ENCODE measurements at regions not wholly inside any gene's neighbourhood (a gene's known extent, or its start where the extent isn't known, plus 50 kb on each side); places are given as distances from the start of the nearest gene placed in this dataset.

DNA sequence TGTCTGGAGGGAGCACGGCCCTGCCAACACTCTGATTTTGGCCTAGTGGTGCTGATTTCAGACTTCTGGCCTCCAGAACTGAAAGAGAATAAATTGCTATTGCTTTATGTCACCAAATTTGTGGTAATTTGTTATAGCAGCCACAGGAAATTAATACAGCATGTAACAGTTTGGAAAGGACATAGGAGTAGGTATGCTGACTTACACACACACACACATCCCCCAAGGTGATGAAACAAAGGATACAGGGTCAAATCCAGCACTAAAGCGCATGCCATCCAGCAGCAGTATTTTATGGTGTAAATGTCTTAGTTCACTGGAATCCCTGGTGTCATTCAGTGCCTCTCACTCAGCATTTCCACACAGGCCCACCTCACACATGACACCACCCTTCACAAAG, 72.2 kb upstream of the MAN1A2 start:
- no peak for TF ChIP-seq MAZ (IDR thresholded peaks at IDR 0.05; ENCODE audit: borderline replicate concordance, low read depth, low read length)
- no peak for TF ChIP-seq RCOR1 (IDR thresholded peaks at IDR 0.05; ENCODE audit: insufficient replicate concordance, low read length)
- no peak for TF ChIP-seq NFE2L2 (IDR thresholded peaks at IDR 0.05; ENCODE audit: low read depth, low read length)
- TF ChIP-seq MXI1 (IDR thresholded peaks at IDR 0.05; ENCODE audit: borderline replicate concordance, low read depth, low read length): no peak
- TF ChIP-seq BHLHE40 (IDR thresholded peaks at IDR 0.05; ENCODE audit: low read depth, low read length): no peak
- TF ChIP-seq MAFK (IDR thresholded peaks at IDR 0.05; ENCODE audit: low read depth, low read length): no peak
- TF ChIP-seq RFX5 (IDR thresholded peaks at IDR 0.05; ENCODE audit: low read depth, low read length): no peak
- no peak for TF ChIP-seq CEBPB (IDR thresholded peaks at IDR 0.05; ENCODE audit: low read depth, low read length)
- TF ChIP-seq, protein P1, sequence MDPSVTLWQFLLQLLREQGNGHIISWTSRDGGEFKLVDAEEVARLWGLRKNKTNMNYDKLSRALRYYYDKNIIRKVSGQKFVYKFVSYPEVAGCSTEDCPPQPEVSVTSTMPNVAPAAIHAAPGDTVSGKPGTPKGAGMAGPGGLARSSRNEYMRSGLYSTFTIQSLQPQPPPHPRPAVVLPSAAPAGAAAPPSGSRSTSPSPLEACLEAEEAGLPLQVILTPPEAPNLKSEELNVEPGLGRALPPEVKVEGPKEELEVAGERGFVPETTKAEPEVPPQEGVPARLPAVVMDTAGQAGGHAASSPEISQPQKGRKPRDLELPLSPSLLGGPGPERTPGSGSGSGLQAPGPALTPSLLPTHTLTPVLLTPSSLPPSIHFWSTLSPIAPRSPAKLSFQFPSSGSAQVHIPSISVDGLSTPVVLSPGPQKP (IDR thresholded peaks at IDR 0.05; ENCODE audit: borderline replicate concordance, low read depth, low read length): no peak
- no peak for TF ChIP-seq RAD21 (IDR thresholded peaks at IDR 0.05; ENCODE audit: low read length)
- no peak for TF ChIP-seq SMC3 (IDR thresholded peaks at IDR 0.05; ENCODE audit: low read depth, low read length)
- TF ChIP-seq, protein P2, sequence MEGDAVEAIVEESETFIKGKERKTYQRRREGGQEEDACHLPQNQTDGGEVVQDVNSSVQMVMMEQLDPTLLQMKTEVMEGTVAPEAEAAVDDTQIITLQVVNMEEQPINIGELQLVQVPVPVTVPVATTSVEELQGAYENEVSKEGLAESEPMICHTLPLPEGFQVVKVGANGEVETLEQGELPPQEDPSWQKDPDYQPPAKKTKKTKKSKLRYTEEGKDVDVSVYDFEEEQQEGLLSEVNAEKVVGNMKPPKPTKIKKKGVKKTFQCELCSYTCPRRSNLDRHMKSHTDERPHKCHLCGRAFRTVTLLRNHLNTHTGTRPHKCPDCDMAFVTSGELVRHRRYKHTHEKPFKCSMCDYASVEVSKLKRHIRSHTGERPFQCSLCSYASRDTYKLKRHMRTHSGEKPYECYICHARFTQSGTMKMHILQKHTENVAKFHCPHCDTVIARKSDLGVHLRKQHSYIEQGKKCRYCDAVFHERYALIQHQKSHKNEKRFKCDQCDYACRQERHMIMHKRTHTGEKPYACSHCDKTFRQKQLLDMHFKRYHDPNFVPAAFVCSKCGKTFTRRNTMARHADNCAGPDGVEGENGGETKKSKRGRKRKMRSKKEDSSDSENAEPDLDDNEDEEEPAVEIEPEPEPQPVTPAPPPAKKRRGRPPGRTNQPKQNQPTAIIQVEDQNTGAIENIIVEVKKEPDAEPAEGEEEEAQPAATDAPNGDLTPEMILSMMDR (conservative IDR thresholded peaks at IDR 0.05; ENCODE audit: low read depth, low read length): no peak
- TF ChIP-seq, protein P3, sequence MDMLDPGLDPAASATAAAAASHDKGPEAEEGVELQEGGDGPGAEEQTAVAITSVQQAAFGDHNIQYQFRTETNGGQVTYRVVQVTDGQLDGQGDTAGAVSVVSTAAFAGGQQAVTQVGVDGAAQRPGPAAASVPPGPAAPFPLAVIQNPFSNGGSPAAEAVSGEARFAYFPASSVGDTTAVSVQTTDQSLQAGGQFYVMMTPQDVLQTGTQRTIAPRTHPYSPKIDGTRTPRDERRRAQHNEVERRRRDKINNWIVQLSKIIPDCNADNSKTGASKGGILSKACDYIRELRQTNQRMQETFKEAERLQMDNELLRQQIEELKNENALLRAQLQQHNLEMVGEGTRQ (IDR thresholded peaks at IDR 0.05; ENCODE audit: low read depth, low read length): no peak
- no peak for TF ChIP-seq FOS (IDR thresholded peaks at IDR 0.05; ENCODE audit: low read depth, low read length)
- TF ChIP-seq POLR2A (IDR thresholded peaks at IDR 0.05; ENCODE audit: low read depth, low read length): no peak
- TF ChIP-seq CHD1 (IDR thresholded peaks at IDR 0.05; ENCODE audit: low read depth, low read length): no peak
- Histone ChIP-seq H3K4me3 (ENCODE audit: insufficient read depth, low read depth, low read length) (no peak overlapping the region), H2BK15ac (ENCODE audit: low read depth, low read length) (no peak overlapping the region), H3K4me1 (ENCODE audit: control insufficient read depth, insufficient read depth, low read length) (no peaks in the 10 kb centered on the region), H3K27ac (ENCODE audit: insufficient read depth, low read length) (no peak overlapping the region), H3K9ac (ENCODE audit: low read depth, low read length) (no peak overlapping the region), H3K79me1 (ENCODE audit: low read depth in 1 of 2, low read length in 2 of 2) (no peaks in the 10 kb centered on the region), H3K56ac (ENCODE audit: extremely low read depth, insufficient read depth, low read length) (no peak overlapping the region), H4K91ac (ENCODE audit: insufficient read depth, low read depth, low read length) (no peak overlapping the region), H4K8ac (ENCODE audit: low read depth in 2 of 2, low read length in 2 of 2) (no peak overlapping the region), H3K36me3 (ENCODE audit: control insufficient read depth, insufficient read depth, low read length) (no peaks in the 10 kb centered on the region), H3K18ac (ENCODE audit: low read depth, low read length) (no peak overlapping the region), H2BK5ac (ENCODE audit: low read depth, low read length, poor library complexity, severe bottlenecking) (no peak overlapping the region), H3K23ac (ENCODE audit: low read depth, low read length) (no peak overlapping the region), H3K9me3 (ENCODE audit: control insufficient read depth, insufficient read depth, low read length) (no peaks in the 10 kb centered on the region), H2BK20ac (ENCODE audit: low read depth, low read length) (no peak overlapping the region), H2AK5ac (ENCODE audit: low read depth, low read length) (no peak overlapping the region), H3K4me2 (ENCODE audit: low read depth, low read length) (no peak overlapping the region), H2AK9ac (replicated peaks; ENCODE audit: low read depth, low read length, poor library complexity) (no peak overlapping the region), H4K20me1 (ENCODE audit: insufficient read depth, low read length) (no peaks in the 10 kb centered on the region), H3K4ac (ENCODE audit: low read depth, low read length) (no peak overlapping the region), H3K27me3 (ENCODE audit: control insufficient read depth, insufficient read depth, low read length) (0 out of 2 replicates have a peak, but pooled peaks cover 2% of the 10 kb centered on the region), H4K5ac (ENCODE audit: low read depth, low read length) (no peak overlapping the region), H3K14ac (replicated peaks; ENCODE audit: low read depth, low read length) (no peak overlapping the region), H3K9me1 (ENCODE audit: insufficient read depth, low read length) (no peaks in the 10 kb centered on the region), H2AFZ (replicated peaks; ENCODE audit: low read length, poor library complexity) (no peak overlapping the region), H2BK120ac (ENCODE audit: low read depth, low read length) (no peak overlapping the region)
- ChIA-PET CTCF (no interaction called here), POLR2A (ENCODE audit: unreplicated experiment) (interaction anchor here (0.7 kb wide), 1 partner anchor 20 kb away, joined by 3 read pairs; no protein-coding TSS in a partner anchor)
- ATAC-seq (ENCODE audit: low read depth) (no peak), DNase-seq (no peak)
- in situ Hi-C loops (cut with MboI; ENCODE audit: low sequenced_read_pairs) (loop anchor here (25.0 kb wide), 1 partner anchor 558 kb away; no protein-coding TSS in a partner anchor), intact Hi-C loops (cut with micrococcal nuclease) (no loop called here), dilution Hi-C loops (cut with HindIII; ENCODE audit: low sequenced_read_pairs, unreplicated experiment) (no loop called here)
- no TSS peak for BruUV-seq (replicated peaks)
- WGBS, 2 experiments (ENCODE audit: extremely low coverage in 2 of 2, insufficient read length in 1 of 2): 80% methylated on average over 1 of the region's 2 CpGs; no CpG with 5 or more reads in 1 of the 2 experiments

Measured in IMR-90 (cell line).